Nephron (organoid): ENCODE measurements at regions not wholly inside any gene's neighbourhood (a gene's known extent, or its start where the extent isn't known, plus 50 kb on each side); places are given as distances from the start of the nearest gene placed in this dataset.
A peak's percentile ranks its signal among the peaks of the same experiment; 100 is the strongest.

ENCODE experiments used
- H3K27ac Mint-ChIP-seq, 3 experiments: 2 replicates each; pipeline ENCODE4 v1.8.0; 2020; ENCODE audit warnings: mixed read lengths in 3 of 3, mild to moderate bottlenecking in 2 of 3, moderate library complexity in 1 of 3
- H3K27me3 Mint-ChIP-seq: 2 replicates; pipeline ENCODE4 v1.8.0; 2021; ENCODE audit warnings: low read depth, mild to moderate bottlenecking, moderate library complexity, mixed read lengths
- H3K36me3 Mint-ChIP-seq: 2 replicates; pipeline ENCODE4 v1.8.0; 2020; ENCODE audit warnings: low read depth, mixed read lengths
- H3K4me1 Mint-ChIP-seq: 2 replicates; pipeline ENCODE4 v1.8.0; 2020; ENCODE audit warnings: mixed read lengths
- H3K4me3 Mint-ChIP-seq, 3 experiments: 2 replicates each; pipeline ENCODE4 v1.8.0; 2020; ENCODE audit warnings: mild to moderate bottlenecking in 3 of 3, mixed read lengths in 3 of 3, moderate library complexity in 2 of 3
- H3K9me3 Mint-ChIP-seq: 2 replicates; pipeline ENCODE4 v1.8.0; 2020; ENCODE audit warnings: mixed read lengths
- CTCF ChIP-seq, 3 experiments: fragments of 200-600 bp; sonication (generic); IDR thresholded peaks; one replicate each; pipeline ENCODE4 v1.5.0; 2021; ENCODE audit warnings: antibody characterized with exemption in 3 of 3; ENCODE audit not compliant: unreplicated experiment in 3 of 3

- Mint-ChIP-seq H3K4me1 (no peaks in the 10 kb centered on the region), H3K9me3 (no peaks in the 10 kb centered on the region), H3K36me3 (no peaks in the 10 kb centered on the region), H3K27me3 (peaks cover 7% of the 10 kb centered on the region), H3K4me3 (no peak overlapping the region), H3K27ac (peak overlapping the region; percentile 41 to 83 (median 46))
- TF ChIP-seq CTCF (IDR thresholded peaks at IDR 0.05; ENCODE audit: unreplicated experiment in 3 of 3) = no peak
Observed at GRCh38 chr5:62742207-62742606, 163.6 kb downstream of the LRRC70 start.

GRCh38 chr5:62741761-62742160, 163.1 kb downstream of the LRRC70 start:
- no peaks in the 10 kb centered on the region for H3K36me3 Mint-ChIP-seq
- TF ChIP-seq CTCF (IDR thresholded peaks at IDR 0.05; ENCODE audit: unreplicated experiment in 3 of 3) = no peak
- H3K4me1 Mint-ChIP-seq = no peaks in the 10 kb centered on the region
- H3K4me3 Mint-ChIP-seq = no peak overlapping the region
- no peaks in the 10 kb centered on the region for H3K9me3 Mint-ChIP-seq
- peak overlapping the region; percentile 41 to 83 (median 73) for H3K27ac Mint-ChIP-seq
- peaks cover 7% of the 10 kb centered on the region for H3K27me3 Mint-ChIP-seq

- H3K4me3 Mint-ChIP-seq = no peak overlapping the region
Observed at GRCh38 chr5:62737766-62738165, 159.1 kb downstream of the LRRC70 start.

GRCh38 chr5:62732677-62733121, 154.1 kb downstream of the LRRC70 start:
- Mint-ChIP-seq H3K4me3 (no peak overlapping the region), H3K36me3 (no peaks in the 10 kb centered on the region), H3K4me1 (no peaks in the 10 kb centered on the region), H3K9me3 (peaks cover 13% of the 10 kb centered on the region), H3K27me3 (no peaks in the 10 kb centered on the region), H3K27ac (peak overlapping the region in 1 of 3 experiments; percentile 31)
- no peak for TF ChIP-seq CTCF (IDR thresholded peaks at IDR 0.05; ENCODE audit: unreplicated experiment in 3 of 3)

More at GRCh38 chr5:62737766-62738165, 159.1 kb downstream of the LRRC70 start:
- Mint-ChIP-seq H3K9me3 (peaks cover 10% of the 10 kb centered on the region), H3K27ac (no peak overlapping the region), H3K36me3 (no peaks in the 10 kb centered on the region), H3K4me1 (no peaks in the 10 kb centered on the region), H3K27me3 (no peaks in the 10 kb centered on the region)
- TF ChIP-seq CTCF (IDR thresholded peaks at IDR 0.05; ENCODE audit: unreplicated experiment in 3 of 3) = no peak

GRCh38 chr5:62731022-62731421, 152.4 kb downstream of the LRRC70 start:
- Mint-ChIP-seq H3K36me3 (no peaks in the 10 kb centered on the region), H3K4me3 (no peak overlapping the region), H3K27ac (no peak overlapping the region), H3K27me3 (no peaks in the 10 kb centered on the region), H3K4me1 (no peaks in the 10 kb centered on the region), H3K9me3 (peaks cover 13% of the 10 kb centered on the region)
- no peak for TF ChIP-seq CTCF (IDR thresholded peaks at IDR 0.05; ENCODE audit: unreplicated experiment in 3 of 3)

GRCh38 chr5:62729675-62730074, 151.1 kb downstream of the LRRC70 start:
- Mint-ChIP-seq H3K27ac (no peak overlapping the region), H3K27me3 (no peaks in the 10 kb centered on the region), H3K36me3 (no peaks in the 10 kb centered on the region), H3K4me3 (no peak overlapping the region), H3K4me1 (no peaks in the 10 kb centered on the region), H3K9me3 (peaks cover 10% of the 10 kb centered on the region)
- TF ChIP-seq CTCF (IDR thresholded peaks at IDR 0.05; ENCODE audit: unreplicated experiment in 3 of 3) = no peak
